Skeletal muscle cell (primary cell): ENCODE measurements at regions not wholly inside any gene's neighbourhood (a gene's known extent, or its start where the extent isn't known, plus 50 kb on each side); places are given as distances from the start of the nearest gene placed in this dataset.
"Not testable (repeated sequence)": the region's sequence is repeated elsewhere in the genome, so short reads cannot be mapped to it uniquely, and the experiment has no call there.

ENCODE experiments used
- DNase-seq: peaks from one replicate; pipeline ENCODE4 v3.0.0-alpha.2; 2010; ENCODE audit warnings: low read depth
- H3K4me3 ChIP-seq: 2 replicates; pipeline ENCODE4 v1.5.1; 2011; ENCODE audit warnings: low read depth, mild to moderate bottlenecking, control low read depth, low read length, moderate library complexity

DNA sequence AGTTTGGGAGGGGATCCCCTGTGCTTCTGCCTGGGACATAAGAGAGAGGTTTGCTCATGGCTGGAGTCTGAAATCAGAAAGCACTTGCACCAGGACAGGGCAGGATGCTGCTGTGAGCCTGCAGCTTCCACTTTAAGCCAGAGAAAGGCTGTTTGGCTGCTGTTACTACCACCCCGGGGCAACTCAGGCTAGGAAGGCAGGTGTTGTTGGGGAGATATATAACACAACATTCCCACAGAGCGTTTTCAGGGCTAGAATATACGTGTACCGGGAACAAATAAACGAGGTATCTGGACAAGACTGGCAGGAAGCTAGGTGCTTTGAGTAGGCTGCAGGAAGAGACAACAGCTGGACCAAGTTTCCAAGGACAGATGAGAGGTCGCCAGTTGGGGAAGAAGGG lies 313.3 kb upstream of the CCL2 start:
- no peak for DNase-seq
- no peak overlapping the region for H3K4me3 ChIP-seq

DNA sequence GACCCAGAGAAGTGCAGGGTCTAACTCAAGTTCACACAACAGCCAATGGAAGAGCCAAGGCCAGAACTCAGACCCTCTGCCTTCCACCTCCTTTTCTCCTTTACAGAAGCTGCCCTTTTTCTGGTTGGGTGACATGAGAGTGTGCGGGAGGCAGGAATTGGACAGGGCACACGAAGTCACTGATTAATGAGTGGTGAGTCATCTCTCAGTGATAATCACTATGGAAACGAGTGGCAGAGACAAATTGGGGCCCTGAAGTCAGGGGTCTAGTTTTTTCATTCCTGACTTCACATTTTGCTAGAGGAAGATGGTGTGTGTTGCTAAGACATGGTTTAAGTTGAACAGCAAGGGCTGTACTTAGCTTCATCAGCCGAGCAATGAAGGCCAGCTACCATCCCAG lies 312.7 kb upstream of the CCL2 start:
- H3K4me3 ChIP-seq = no peak overlapping the region
- no peak for DNase-seq

DNA sequence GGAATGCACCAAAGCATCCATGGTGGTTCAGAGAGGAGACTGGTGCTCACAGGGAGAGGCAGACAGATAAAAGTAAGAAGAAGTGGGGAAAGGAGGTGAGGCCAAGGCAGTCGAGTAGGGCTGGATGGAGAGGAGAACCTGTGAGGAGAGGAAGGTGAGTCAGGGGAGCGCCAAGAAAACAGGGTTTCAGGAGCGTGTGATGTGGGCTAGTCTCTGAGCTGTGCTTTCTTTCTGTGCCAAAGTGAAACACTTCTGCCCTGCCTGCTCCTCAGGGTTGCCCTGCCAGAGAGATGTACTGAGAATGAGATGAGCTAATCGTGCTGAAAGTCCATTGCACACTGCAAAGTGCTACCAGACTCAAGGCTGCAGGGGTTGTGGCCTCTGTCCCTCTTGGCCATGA lies 310.7 kb upstream of the CCL2 start:
- no peak overlapping the region for H3K4me3 ChIP-seq
- no peak for DNase-seq

DNA sequence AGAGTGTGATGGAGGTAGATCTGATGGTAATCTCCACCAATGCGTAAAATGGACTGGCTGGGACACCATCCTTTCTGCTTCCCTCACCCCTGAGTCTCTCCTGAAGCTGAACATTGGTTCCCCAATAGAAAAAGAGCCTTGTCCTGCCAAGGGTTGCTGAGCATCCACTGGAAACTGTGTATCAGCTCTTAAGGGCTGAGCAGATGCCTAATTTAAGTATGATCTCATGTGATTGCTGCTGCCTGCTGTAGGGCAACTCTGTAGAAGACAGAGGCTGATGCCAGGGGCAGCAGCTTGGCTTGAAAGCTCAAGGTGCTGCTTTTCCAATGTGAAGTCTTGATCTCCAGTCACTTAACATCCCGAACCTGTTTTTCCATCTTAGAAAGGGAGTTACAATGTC lies 310.3 kb upstream of the CCL2 start:
- no peak overlapping the region for H3K4me3 ChIP-seq
- DNase-seq = no peak

DNA sequence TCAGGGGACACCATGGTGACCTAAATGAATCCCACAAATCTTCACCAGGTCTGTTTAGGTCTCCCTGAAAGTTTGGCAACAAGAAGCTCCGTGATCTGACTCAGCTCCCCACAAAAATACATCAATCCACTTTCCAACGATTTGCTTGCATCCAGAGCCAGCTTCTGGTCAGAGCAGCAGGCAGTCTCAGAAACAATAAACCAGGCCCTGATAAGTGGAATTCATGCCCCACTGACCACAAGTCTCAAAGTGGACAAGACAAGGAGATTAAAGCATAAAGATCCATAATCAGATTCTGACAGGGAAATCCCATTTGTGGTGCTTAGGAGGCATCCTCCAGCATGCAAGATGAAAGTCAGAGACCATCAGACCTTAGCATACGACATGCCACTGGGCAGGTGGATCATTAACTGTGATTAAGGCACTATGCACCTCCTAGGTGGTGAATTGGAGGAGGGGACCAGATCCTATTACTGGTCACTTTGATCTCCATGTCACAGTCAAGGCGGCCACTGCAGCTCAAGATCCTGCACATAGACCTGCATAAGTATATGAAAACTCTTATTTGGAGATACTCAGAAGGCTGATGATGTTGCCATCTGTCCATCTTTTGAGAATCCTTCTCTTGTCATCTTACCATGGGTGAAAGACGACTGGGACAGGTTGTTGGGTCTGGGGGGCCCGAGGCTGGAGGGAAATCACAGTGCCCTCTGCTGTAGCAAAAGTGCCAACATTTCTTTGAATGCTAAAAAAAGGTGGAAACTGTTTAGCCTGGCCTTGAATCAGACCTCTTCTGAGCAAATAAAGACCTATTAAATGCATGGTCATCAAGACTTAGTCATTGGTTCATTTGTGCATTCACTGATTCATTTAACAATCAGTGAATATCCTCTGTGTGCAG lies 309.2 kb upstream of the CCL2 start:
- H3K4me3 ChIP-seq = no peak overlapping the region
- DNase-seq = no peak

DNA sequence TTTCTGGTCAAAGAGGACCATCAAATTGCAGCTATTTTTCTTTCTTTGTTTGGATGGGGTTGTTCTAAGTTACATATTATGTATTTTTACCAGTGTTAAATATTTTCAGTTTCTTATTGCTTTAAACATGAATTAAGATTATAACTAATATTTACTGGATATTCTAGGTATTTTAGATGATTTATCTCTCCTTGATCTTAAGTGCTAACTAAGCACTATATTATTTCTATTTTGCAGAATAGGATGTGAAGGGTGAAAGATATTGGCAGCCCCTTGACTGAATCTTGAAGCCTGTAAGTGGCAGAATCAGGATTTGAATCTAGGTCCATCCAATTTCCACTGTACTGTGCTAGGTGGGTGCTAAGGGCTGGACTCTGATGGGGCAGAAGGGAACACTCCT lies 307.3 kb upstream of the CCL2 start:
- no peak for DNase-seq
- H3K4me3 ChIP-seq = no peak overlapping the region

DNA sequence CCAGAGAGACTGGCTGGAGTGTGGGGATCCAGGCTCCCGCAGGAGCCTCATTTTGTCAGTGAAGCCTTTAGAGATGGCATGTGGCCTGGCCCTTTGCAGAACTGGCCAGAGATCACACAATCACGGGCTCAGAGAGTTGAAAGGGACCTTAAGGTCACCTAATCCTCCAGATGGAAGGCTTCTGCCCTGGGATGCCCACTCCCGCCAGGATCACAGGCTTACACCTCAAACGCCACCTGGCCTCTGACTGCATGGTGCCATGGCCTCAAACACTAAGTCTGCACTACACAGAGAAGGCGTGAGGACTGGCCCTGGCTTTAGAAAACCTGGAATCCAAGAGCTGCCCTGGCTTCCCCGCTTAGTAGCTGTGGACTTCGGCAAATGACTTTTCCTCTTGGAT lies 306.8 kb upstream of the CCL2 start:
- H3K4me3 ChIP-seq = no peak overlapping the region
- no peak for DNase-seq

DNA sequence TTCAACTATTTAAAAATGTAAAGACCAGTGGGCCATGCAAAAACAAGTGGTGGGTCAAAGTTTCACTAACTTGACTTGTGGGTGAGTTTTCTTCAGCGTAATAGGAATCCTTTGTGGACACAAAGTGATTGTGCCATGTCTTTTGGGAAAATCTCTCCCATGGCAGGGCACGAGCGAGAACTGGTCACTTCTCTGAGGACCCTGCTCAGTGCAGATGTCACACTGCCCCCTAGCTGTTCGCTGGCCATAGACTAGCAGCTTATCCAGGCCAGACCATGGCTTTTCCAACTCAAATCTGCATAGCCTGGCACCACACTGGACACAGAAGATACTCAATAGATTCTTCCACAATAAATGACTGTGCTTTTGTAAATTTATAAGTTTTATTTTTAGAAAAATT lies 306.0 kb upstream of the CCL2 start:
- DNase-seq = no peak
- H3K4me3 ChIP-seq = no peak overlapping the region

DNA sequence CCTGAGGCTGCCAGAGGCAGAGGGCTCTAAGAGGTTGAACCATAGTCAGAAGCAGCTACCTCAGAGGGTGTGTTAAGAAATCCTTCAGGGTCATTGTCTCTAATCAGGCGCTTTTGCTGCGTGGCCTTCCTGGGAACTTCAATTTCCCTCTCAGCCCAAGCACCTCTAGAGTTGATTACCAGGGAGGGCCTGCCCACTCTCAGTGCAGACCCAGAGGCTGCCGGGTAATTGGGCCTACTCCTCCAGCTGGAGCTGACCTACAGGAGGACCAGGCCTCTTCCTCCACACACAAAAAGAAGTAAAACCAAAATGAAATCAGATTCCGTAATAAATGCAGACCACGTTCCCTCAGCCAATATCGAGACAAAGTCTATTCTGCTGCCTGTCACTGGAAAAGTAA lies 305.0 kb upstream of the CCL2 start:
- no peak overlapping the region for H3K4me3 ChIP-seq
- DNase-seq = no peak

DNA sequence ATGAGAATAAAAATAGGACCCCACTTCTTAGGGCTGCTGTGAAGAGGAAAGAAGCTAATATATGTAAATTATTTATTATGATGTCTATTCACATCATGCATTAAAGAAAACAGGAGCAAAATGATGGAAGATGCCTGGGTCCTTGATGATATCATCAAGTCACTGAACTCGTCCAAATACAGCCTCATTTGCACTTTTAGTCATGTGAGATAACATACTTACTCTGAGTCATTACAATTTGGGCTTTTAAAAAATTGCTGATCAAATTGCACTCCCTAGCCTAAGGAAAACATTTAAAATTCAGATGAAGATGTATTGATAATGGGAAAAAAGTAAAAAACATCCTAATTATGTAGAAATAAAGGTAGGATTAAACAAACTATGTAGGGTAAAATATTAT lies 302.7 kb upstream of the CCL2 start:
- H3K4me3 ChIP-seq = no peak overlapping the region
- DNase-seq = no peak

DNA sequence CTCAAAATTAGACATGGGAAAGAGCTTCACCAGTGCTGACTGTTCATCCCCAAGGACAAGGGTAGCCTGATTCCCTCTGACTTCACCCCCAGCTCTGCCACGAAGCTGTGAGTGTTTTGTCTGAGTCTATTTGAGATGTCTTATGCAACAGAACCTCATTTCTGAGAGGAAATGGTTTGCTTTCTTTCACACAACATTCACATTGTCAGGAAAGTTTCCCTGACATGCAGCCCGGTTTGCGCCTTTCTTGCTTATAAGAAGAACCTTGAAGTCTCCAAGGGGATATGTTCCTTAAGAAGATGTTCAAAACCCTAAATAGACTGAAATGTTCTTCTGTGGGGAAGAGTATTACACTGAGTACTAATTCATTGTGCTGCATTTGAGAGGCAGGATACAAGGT lies 300.5 kb upstream of the CCL2 start:
- no peak overlapping the region for H3K4me3 ChIP-seq
- DNase-seq = no peak

DNA sequence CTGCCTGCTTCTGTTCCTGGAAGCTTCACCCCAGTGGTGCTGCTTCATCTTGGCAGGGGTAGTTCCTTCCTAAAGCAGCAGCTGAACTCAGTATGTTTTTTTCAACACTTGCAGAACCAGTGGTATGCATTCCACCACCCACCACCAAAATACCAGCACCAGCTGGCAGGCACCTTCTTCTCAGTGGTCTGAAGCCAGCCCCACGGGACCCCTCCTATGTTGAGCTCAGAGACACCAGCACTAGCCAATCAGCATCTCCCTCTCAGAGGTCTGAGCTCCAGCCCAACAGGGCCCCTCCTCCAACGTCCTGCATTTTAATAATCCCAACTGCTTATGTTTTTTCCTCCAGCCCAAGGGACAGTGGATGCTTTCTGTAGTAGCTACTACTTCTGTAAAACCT lies 299.6 kb upstream of the CCL2 start:
- no peak overlapping the region for H3K4me3 ChIP-seq
- no peak for DNase-seq

DNA sequence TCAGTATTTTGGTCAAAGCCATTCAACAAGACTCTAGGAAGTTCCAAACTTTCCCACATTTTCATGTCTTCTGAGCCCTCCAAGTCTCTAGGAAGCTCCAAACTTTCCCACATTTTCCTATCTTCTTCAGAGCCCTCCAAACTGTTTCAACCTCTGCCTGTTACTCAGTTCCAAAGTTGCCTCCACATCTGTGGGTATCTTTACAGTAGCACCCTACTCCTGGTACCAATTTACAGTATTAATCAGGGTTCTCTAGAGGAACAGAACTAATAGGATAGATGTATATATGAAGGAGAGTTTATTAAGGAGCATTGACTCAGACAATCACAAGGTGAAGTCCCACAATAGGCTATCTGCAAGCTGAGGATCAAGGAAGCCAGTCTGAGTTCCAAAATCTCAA lies 296.0 kb upstream of the CCL2 start:
- not testable (repeated sequence) for DNase-seq, H3K4me3 ChIP-seq

DNA sequence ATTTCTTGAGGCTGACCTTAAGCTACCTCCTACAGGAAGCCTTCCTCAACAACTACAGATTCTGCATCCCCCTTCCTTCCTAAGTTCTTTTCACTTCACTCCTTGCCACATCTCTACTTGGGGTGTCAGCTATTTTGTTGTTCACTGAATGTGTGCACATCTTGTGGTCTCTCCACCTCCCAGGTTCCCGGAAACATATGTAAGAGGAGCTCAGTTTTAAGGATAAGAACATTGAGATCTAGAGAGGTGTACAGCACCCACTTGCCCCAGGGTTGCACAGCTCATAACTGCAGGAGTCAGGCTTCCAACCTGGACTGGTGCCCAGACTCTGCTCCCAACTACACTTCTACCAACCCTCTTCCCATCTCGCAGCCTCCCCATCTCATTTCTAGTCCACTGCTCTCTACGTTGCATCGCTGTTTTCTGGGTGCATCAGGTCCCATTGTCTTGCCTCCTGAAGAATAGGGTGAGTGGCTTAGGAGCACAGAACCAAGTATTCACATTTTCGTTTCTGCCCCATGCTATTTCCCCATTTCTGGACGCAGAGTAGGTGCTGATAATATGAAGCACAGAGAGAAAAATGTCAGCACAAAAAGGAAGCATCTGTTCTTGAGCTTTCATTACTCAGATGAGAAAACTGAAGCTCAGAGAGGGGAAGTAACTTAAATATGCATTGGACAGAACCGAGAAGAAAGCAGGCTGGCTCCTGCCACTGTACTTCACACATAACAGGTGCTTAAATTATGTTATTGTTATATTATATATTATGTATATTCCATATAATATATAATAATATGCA lies 292.0 kb upstream of the CCL2 start:
- H3K4me3 ChIP-seq = no peak overlapping the region
- DNase-seq = no peak

DNA sequence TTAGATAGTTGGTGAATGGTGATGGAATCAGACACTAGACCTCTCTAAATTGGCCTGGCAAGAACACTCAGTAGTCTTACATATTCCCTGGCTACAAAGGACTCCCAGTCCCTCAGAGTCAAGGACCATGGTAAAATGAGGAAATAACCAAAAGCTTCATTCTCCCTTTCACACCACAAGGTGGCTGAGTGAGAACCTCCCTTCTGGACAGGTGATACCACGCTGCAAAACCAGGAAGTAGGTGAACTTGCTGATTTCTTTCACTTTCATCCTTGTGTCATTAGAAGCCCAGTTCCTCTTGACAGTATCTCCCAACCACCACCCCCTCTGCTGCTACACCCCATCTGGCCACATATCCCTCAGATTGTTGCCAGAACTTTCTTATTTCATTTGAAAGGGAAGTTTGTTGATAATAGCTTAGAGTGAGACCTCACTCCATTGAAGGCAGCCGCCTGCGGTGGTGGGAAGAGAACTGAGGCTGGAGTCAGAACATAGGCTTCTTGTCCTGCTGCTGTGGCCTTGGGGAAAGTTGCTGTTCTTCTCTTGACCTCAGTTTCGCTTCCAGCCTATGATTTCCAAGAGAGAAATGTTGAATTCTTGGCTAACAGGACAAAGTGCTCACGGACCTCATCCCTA lies 290.6 kb upstream of the CCL2 start:
- DNase-seq = no peak
- H3K4me3 ChIP-seq = no peak overlapping the region

DNA sequence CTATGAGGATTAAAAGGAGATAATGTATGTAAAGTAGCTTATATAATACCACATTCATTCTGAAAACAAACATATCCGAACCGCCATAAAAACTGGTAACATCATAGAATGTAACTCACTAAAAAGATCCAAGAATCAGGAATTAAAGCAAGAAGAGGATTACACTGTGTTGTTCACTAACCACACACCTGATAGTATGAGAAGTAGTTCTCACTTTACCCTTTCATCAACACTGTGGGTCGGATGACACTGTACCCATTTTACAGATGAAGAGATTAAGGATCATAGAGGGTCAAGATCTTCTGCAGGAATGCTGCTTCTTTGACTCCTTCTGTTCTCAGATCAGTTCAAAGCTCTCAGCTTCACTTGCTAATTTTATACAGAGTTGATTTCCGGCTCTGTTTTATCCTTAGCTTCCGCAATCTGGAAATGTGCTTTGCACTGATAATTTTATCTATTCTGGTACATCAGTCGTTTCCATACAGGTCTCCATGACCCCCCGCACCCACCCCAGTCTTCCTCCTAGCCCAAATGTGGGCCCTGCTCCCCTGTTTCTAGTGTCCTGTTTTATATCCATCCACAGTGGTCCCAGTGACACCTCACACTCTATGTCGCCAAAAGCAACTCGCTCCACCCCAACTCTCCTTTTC lies 288.6 kb upstream of the CCL2 start:
- H3K4me3 ChIP-seq = no peak overlapping the region
- no peak for DNase-seq

DNA sequence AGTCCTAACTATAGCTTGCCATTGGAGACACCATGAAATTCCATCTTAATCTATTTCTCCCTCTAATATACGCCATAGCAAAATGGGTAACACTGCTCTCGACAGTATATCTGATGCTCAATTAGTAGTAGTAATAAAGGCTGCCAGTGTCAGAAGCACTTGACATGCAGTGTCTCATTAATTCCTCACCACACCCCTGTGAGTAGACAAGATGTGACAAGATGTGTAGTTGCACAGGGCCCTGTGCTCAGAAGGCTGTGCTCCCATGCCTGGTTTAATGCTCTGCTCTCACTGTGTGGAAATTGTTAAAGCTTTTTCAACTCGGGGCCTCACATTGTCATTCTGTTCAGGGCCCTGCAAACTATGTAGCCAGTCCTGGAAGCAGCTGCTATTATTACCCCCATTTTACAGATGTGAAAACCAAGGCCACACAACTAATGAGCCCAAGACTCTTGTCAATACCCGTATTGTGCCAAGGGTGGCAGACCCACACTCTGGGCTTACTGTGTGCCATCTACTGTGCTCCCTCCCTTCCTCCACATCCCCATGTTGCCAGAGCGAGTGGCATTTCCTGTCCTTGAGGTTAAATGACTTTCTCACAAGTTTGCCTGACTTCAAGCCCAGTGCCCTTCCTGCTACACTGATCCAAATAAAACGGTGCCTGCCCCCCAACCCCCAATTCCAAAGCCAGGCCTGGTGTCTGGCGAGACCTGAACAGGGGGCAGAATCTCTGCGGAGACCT lies 287.3 kb upstream of the CCL2 start:
- DNase-seq = no peak
- no peak overlapping the region for H3K4me3 ChIP-seq

DNA sequence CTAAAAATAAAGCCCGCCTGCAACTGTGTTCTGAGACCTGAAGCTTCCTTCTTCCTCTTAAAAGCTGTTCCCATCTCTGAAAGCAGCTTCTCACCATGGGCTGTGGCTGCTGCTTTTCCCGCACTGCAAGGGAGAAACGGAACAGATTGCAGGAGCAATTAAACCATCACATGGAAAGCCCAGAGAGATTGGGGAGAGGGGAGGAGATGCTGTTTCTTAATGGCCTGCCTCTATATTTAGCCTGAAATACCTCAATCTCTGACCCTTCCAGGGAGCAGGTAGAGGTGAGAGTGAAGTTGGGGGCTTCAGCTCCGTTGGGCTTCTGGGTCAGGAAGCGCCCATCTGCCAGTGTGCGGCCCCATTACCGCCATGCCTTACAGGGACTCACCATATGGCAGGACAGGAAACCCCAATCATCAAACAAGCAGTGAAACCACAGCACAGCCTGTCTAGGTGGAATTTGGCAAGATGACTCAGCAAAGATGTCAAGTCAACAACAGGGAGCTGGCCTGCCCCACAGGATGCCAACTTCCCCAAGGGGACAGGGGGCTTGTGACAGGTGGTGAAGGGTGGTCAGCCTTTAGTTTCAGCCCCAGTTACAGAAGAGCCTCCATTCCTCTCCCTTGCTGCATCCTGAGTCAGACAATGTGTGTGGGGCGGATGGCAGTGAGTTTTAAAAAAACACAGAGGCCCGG lies 286.6 kb upstream of the CCL2 start:
- DNase-seq = no peak
- no peak overlapping the region for H3K4me3 ChIP-seq

DNA sequence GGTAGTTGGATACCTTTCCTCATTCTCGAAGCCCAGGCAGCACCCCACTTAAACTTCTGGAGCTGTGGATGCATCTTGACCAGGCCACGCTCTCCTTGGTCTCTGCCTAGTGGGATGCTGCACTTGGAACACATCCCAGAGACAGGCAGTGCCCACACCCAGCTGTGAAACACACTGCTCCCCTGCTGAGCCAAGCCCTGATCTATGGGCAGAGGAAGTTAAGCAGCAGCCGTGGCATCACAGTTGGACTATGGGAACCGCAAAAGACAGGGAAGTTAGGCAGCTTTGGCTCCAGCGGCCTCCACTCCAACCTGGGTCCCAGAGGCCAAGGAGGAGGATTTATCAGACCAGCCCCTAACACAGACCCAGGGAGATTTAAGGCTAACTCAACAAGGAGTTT lies 284.8 kb upstream of the CCL2 start:
- no peak overlapping the region for H3K4me3 ChIP-seq
- no peak for DNase-seq
